DMS79 treated with DMSO at 0.1 percent for 48 hours (cell line): ENCODE measurements at regions not wholly inside any gene's neighbourhood (a gene's known extent, or its start where the extent isn't known, plus 50 kb on each side); places are given as distances from the start of the nearest gene placed in this dataset.

ENCODE experiments used
- DNase-seq: peaks from one replicate; lab custom pipeline; 2025; lab: John Stamatoyannopoulos, UW

GRCh38 chr10:1873661-1874315 is 136.5 kb upstream of the ADARB2 start:
- no peak for DNase-seq

- no peak for DNase-seq
These were observed 134.9 kb upstream of the ADARB2 start for GRCh38 chr10:1872151-1872726.

GRCh38 chr10:1870491-1870890 is 133.2 kb upstream of the ADARB2 start:
- no peak for DNase-seq

- no peak for DNase-seq
These were observed 132.5 kb upstream of the ADARB2 start for GRCh38 chr10:1869861-1870260.

- no peak for DNase-seq
These were observed 123.0 kb upstream of the ADARB2 start for GRCh38 chr10:1860351-1860750.

- DNase-seq, result no peak
These were observed 121.2 kb upstream of the ADARB2 start for GRCh38 chr10:1858547-1858946.

GRCh38 chr10:1858048-1858447 is 120.7 kb upstream of the ADARB2 start:
- no peak for DNase-seq

GRCh38 chr10:1855911-1856310 is 118.6 kb upstream of the ADARB2 start:
- DNase-seq, result no peak

- no peak for DNase-seq
These were observed 116.9 kb upstream of the ADARB2 start for GRCh38 chr10:1854271-1854670.

GRCh38 chr10:1853801-1854200 is 116.5 kb upstream of the ADARB2 start:
- DNase-seq, result no peak

- DNase-seq, result no peak
These were observed 115.5 kb upstream of the ADARB2 start for GRCh38 chr10:1852841-1853240.

- no peak for DNase-seq
These were observed 114.4 kb upstream of the ADARB2 start for GRCh38 chr10:1851762-1852161.

- no peak for DNase-seq
These were observed 113.7 kb upstream of the ADARB2 start for GRCh38 chr10:1850971-1851527.

- DNase-seq, result no peak
These were observed 110.0 kb upstream of the ADARB2 start for GRCh38 chr10:1847361-1847760.

- DNase-seq, result no peak
These were observed 108.7 kb upstream of the ADARB2 start for GRCh38 chr10:1846032-1846431.

- no peak for DNase-seq
These were observed 104.4 kb upstream of the ADARB2 start for GRCh38 chr10:1841759-1842158.

GRCh38 chr10:1829712-1830111 is 92.4 kb upstream of the ADARB2 start:
- no peak for DNase-seq

- no peak for DNase-seq
These were observed 87.6 kb upstream of the ADARB2 start for GRCh38 chr10:1824928-1825327.

GRCh38 chr10:1814556-1814955 is 77.2 kb upstream of the ADARB2 start:
- DNase-seq, result no peak

GRCh38 chr10:1809139-1809741 is 71.9 kb upstream of the ADARB2 start:
- no peak for DNase-seq

- DNase-seq, result no peak
These were observed 70.6 kb upstream of the ADARB2 start for GRCh38 chr10:1807924-1808323.

- no peak for DNase-seq
These were observed 69.9 kb upstream of the ADARB2 start for GRCh38 chr10:1807196-1807595.

- DNase-seq, result no peak
These were observed 65.1 kb upstream of the ADARB2 start for GRCh38 chr10:1802413-1802812.
